ENCODE measurements at regions not wholly inside any gene's neighbourhood (a gene's known extent, or its start where the extent isn't known, plus 50 kb on each side); places are given as distances from the start of the nearest gene placed in this dataset.

- TF ChIP-seq CHD2 (IDR thresholded peaks at IDR 0.05; ENCODE audit: low read length, partially characterized antibody) (no peak), CTCF (IDR thresholded peaks at IDR 0.05) (no peak), RFX5 (IDR thresholded peaks at IDR 0.05) (no peak), POLR2A (IDR thresholded peaks at IDR 0.05; ENCODE audit: low read length) (no peak), FOSL2 (IDR thresholded peaks at IDR 0.05) (no peak), FOSL2 (CRISPR knock-in tag; IDR thresholded peaks at IDR 0.05) (no peak), KDM1A (IDR thresholded peaks at IDR 0.05; ENCODE audit: low read depth) (no peak), NPAS2 (CRISPR knock-in tag; IDR thresholded peaks at IDR 0.05; ENCODE audit: borderline replicate concordance) (no peak), RCOR1 (IDR thresholded peaks at IDR 0.05; ENCODE audit: low read depth, low read length) (no peak), ZNF302 (CRISPR knock-in tag; IDR thresholded peaks at IDR 0.05) (no peak), CBX2 (IDR thresholded peaks at IDR 0.05; ENCODE audit: borderline replicate concordance, low read depth) (no peak), HOXA7 (CRISPR knock-in tag; IDR thresholded peaks at IDR 0.05) (no peak)
Observed at GRCh38 chr5:152337484-152337883, 67.6 kb downstream of the NMUR2 start.
